HCEC 1CT (cell line): ENCODE measurements at regions not wholly inside any gene's neighbourhood (a gene's known extent, or its start where the extent isn't known, plus 50 kb on each side); places are given as distances from the start of the nearest gene placed in this dataset.
A peak's percentile ranks its signal among the peaks of the same experiment; 100 is the strongest.

Source experiments
- DNase-seq: peaks from one replicate; pipeline ENCODE4 v3.0.0-alpha.2; 2017

GRCh38 chr1:234875953-234876855, 252.4 kb downstream of the TOMM20 start:
- no peak for DNase-seq

DNA sequence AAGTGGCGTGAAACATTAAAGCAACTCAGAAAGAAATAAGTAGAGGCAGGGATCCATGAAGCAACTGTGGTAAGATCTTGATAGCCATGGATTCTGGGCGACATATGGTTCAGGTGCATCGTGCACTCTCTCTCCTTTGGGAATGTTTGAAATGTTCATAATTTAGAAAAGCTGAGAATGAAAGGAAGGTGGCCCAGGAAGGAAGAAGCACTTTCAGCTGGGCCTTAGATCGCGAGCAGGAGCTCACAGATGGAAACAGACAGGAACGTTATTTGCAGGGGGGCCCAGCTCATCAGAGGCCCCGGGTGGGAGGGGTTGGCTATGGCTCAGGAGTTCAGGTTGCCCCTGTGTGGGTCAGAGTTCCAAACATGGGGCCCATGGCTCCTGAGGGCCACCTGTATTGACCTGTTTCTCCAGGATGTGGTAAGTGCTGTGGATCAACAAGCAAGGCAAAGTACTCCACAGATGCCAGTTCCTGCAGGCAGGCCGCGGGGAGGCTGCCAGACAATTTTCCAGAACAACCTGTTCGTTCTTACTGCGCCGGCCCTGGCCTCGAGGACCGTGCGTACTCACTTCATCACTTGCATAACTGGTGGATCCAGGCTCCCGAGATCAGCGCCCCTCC, 253.2 kb downstream of the TOMM20 start:
- DNase-seq: no peak

DNA sequence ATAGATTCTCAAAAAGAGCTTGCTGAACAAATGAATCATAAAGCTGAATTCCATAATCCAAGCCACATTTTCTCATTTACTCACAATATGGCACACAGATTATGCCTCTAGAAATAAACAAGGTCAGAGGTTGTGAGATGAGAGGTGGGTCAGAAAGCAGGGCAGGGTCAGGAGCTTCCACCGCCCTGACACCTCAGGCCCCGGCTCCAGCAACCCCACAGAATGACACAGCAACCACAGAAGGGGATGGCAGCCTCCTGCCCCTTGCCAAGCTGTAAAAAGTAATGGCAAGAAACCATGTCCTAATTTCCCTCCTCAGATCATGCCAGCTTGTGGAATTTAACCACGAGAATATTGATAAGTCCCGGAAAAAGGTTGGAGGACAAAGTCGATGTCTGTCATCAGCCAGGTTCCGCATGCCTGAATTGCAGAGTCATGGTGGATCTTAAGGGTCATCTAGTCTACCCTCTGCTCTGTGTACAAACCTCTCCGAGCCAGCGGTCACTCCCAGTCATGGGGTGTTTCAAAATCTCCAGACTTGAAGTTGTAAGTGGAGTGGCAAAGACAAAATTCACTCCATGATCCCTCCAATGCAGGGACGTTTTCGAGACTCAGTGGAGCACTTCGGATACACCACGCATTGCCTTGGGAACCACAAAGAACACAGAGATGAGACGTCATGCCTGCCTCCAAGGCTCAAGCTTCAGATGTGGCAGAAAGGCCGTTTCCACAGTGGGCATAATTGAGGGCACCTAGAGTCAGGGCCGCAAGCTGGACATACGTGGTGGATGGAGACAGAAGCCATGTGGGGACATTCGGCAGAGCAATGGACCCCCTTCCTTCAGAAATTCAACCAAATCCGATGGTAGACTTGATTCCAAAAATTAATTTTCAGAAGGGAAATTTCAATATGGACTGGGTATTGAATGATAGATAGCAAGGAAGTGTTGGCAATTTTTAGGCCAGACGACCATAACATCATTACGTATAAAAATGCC, 254.0 kb downstream of the TOMM20 start:
- DNase-seq: no peak

GRCh38 chr1:234871710-234872271, 256.8 kb downstream of the TOMM20 start:
- no peak for DNase-seq

DNA sequence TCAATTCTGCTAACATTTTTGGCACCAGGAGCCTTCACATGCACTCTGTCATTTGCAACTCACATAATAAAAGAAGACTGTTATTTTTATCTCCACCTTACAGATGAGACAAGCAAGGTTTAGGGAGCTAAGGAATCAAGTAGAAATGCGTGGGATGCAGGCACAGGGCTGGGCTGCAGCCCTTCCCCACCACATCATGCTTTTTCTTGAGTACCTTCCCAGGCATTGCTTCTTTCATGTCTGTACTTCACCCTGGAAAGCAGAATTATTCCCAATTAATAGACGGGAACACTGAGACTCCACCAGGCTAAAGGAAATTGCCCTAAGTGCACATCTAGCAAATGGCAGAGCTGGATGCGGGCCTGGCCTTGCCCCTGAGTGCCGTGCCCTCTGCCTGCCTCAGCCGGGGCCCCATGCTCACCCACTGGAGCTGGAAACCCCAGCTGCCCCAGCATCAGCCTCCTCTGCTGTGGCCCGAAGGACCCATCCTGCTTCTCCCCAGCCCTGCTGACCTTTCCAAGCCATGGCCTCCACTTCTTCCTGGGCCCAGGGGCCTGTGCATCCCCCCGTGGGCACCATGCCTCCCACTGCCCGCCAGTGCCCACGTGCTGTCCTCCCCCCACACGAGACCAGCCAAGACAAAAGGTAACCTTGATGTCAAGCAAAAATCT, 257.5 kb downstream of the TOMM20 start:
- no peak for DNase-seq

DNA sequence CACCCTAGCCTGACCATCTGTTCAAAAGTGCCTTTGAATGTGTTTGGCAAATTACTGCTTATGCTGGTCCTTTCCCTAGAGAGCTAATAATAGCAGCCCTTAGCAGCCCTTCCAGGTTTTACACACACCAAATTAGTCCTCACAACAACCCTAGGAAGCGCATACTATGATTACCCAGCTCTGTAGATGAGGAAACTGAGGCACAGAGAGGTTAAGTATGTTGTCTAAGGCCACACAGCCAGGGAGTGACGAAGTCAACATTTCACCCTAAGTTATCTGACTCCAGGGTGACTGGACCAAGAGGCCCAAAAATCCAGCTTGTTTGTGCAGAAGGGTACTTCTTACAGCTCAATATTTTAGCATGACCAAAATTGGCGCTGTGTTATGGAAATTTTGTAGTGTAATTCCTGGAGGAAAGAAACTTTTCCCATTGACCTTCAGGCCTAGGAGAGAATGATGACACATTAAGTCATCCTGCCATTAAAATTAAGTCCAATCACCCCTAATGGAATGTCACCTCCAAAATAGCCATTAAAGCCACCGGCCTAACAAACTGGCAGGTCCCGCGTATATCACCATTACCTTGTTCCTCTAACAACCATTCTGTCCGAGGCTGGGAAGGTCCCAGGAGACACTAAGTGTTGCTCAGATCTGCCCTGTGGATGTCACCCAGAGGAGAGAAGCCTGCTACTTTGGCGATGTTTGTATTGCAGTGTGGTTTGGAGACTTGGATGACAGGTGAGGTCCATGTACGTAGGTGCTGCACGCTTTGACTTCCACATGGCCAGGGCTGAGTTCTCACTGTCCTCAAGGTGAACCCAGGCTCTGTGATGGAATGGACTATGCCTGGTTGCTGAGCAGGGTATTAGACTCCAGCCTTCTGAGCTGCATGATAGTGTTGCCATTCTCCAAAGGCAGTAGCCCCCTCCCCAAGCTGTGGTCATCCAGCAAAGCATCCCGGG, 258.3 kb downstream of the TOMM20 start:
- no peak for DNase-seq

DNA sequence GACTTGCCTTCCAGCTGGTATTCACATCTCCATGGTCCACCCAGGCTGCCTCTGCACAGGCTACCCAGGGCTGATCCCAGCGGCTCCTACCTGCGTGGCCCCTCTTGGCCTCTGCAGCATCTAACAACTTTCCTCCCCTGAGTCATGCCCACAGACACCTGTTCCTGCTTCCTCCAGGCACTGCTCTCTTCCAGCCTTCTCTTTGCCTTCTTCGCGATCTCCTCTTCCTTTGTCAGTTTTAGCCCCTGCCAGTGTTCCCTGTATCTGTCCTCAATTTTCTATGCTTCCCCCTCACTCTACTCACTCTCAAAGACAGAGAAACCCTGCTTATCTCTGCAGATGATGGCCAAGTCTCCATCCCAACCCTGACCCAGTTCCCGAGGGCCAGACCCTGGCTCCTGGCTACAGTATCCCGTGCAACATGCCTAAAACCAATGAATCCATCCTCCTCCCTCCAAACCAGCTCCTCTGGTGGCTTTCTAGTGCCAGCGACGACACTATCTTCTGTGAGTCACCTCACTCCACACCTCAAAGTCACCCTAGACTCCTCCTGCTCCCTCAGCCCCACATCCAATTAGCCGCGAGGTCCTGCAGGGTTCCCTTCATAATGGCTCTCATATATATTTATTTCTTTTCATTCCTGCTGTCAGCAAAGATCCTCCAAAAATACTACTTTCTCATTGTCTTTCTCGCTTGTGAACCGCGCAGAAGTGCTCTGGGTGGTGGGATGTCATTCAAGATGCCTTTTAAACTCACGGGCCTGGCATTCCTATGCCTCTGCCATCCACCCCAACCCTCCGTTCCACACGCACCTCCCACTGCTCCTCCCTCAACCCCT, 259.2 kb downstream of the TOMM20 start:
- DNase-seq: no peak

DNA sequence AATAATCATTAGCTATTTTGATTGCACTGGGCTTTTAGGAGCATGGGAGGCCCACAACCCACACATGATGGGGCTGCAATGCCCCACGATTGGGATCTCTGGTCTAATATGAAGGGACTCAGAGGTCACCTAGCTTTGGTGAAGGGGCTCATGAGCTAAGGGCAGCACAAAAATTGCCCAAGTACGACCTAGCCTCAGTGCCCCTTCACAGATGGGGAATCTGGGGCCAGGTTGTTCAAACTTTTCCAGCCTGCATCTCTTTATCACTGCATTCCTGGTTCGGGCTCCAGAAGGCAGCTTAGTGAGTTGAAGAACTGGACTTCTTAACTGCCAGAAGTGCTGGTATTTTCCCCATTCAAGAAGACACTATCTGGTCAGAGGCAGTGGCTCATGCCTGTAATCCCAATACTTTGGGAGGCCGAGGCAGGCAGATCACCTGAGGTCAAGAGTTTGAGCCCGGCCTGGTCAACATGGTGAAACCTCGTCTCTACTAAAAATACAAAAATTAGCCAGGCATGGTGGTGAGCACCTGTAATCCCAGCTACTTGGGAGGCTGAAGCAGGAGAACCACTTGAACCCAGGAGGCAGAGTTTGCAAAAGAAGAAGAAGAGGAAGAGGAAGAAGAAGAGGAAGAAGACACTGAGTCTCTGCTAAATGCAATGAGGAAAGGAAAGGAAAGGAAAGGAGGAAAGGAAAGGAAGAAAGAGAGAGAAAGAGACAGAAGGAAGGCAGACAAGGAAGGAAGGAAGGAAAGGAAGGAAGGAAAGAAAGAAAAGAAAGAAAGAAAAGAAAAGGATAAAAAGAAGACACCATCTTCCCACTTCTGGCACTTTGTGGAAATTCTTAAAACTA, 258.5 kb upstream of the IRF2BP2 start:
- DNase-seq: no peak

- DNase-seq: peak; percentile 86
These were observed 256.3 kb upstream of the IRF2BP2 start for GRCh38 chr1:234866007-234866866.

DNA sequence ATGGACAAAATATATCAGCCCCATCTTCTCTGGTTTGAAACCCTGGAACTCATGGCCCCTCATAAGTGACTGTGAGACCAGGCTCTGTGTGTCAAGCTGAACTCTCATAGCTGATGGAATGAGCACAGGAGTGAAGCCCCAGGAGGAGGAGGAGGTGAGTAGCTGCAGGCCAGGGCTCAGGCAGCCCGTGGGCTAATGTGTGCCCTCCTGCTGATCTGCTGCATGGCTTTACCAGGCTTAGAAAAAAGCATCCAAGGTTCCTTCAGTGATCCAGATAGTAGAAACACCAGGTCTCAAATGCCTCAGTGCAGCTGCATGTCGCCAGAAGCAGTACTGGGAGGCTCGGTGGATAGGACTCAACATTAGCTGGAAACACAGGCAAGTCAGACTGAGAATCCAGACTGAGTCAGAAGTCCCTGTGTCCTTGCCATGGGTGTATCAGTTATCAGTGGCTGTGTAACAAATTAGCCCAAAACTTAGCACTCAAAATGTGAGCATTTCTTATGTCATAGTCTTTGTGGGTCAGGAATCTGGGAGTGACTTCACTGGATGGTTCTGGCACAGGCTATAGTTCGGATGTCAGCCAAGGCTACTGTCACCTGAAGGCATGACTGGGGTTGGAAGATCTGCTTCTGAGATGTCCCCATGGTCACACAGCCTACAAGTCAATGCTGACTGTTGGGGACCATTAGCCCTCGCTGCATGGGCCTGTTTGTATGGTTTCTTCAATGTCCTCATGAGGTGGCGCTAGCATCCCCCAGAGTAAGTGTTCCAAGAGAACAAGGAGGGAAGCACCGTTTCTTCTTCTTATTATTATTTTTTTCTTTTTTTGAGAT, 255.4 kb upstream of the IRF2BP2 start:
- no peak for DNase-seq

DNA sequence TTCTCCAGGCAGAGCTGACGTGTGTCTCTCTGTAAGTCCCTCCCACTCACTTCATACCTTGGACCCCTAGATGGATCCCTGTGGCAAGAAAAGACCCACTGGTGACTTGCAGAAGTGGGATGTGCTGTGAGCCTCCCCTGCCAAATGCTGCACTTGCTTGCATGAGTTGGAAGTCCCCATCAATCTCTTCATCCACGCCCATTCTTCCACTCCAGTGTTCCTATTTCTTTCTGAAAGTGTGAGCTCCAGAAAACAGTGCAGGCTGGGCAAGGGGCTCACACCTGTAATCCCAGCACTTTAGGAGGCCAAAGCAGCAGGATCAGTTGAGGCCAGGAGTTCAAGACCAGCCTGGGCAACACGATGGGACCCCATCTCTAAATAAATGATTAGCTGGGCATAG, 254.1 kb upstream of the IRF2BP2 start:
- no peak for DNase-seq

GRCh38 chr1:234863551-234863971, 253.6 kb upstream of the IRF2BP2 start:
- peak; percentile 44 for DNase-seq

- DNase-seq: no peak
These were observed 253.1 kb upstream of the IRF2BP2 start for GRCh38 chr1:234862944-234863515.

DNA sequence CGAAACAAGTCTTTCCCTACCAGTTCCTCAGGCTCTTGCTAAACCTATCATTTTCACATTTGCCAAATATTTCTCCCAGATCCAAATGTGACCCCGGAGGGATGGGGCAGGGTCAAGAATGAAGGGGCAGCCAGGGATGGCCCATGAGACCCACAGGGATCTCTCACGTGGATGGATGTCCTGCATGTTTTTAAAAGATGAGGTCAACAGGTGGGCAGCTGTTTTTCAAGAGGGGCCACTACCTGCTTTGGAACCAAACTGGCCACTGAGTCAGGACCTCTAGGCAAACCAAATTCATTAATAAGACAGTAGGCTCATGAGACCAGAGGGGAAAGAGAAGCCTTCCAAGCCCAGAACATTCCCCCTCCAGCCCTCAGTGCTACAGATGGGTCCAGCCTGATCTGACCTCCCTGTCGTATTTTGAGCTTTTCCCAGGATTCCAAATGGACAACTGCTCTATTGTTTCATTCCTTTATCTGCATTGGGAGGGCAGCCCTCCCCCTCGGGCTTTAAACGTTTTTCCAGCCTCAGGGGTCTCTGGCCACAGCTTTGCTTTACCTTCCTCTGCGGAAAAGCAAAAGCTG, 252.5 kb upstream of the IRF2BP2 start:
- DNase-seq: no peak

DNA sequence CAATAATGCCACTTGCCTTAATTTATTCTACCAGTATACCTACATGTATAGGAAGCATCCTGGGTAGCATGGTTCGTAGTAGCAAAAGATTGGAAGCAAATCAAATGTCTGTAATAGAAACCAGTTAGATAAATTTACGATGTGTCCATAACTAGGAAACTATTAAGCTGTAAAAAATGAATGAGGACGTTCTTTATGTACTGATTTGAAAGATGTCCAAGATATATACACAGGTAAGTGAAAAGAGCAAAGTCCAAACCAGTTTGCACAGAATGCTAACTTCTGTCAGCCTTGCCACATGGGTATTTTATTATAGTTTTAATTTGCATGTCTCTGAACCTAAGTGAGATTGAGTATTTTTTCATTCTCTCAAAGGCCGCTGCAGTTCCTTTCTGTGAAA, 251.8 kb upstream of the IRF2BP2 start:
- no peak for DNase-seq

DNA sequence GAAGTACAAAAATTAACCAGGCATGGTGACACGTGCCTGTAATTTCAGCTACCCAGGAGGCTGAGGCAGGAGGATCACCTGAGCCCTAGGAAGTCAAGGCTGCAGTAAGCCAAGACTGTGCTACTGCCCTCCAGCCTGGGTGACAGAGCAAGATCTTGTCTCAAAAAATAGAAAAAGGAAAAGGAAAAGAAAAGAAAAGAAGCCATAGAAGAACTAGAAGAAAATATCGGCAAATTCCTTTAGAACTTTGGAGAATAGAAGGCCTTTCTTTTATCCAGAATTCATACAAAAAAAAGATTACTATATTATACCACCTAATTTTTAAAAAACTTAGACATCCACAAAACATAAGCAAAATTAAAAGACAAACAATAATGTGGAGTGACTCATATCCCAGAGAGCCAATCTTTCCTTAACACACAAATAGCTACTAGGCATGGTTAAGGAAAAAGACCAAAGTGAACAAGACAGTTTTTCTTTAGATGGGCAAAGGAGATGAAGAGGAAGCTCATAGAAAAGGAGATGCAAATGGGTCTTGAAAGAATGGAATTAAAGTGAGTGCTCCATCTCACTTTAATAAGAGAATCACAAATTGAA, 251.1 kb upstream of the IRF2BP2 start:
- DNase-seq: no peak
